ENCODE measurements at regions not wholly inside any gene's neighbourhood (a gene's known extent, or its start where the extent isn't known, plus 50 kb on each side); places are given as distances from the start of the nearest gene placed in this dataset.

DNA sequence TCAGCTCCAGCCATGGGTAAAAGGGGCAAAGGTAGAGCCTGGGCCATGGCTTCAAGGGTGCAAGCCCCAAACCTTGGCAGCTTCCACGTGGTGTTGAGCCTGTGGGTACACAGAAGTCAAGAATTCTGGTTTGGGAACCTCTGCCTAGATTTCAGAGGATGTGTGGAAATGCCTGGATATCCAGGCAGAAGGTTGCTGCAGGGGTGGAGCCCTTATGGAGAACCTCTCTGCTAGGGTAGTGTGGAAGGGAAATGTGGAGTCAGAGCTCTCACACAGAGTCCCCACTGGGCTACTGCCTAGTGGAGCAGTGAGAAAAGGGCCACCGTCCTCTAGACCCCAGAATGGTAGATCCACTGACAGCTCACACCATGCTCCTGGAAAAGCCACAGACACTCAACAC lies 117.1 kb downstream of the NREP start:
- no peak overlapping the region for H3K27ac Mint-ChIP-seq
- 58 to 72% methylated on average over 1 to 2 of the region's 2 CpGs for WGBS, 2 experiments (ENCODE audit: insufficient coverage in 1 of 2, insufficient read length in 1 of 2)
- H3K4me1 ChIP-seq (ENCODE audit: control insufficient read depth, insufficient read depth, low read length): no peaks in the 10 kb centered on the region
- H3K27me3 ChIP-seq (ENCODE audit: control insufficient read depth, insufficient read depth, low read length, poor library complexity, severe bottlenecking): no peaks in the 10 kb centered on the region
- no peak for DNase-seq
- no peak overlapping the region for H3K4me3 Mint-ChIP-seq
- H3K27ac ChIP-seq (ENCODE audit: low read depth, low read length): no peak overlapping the region
- no peak overlapping the region for H3K9ac ChIP-seq (ENCODE audit: extremely low read depth, low read length, poor library complexity, severe bottlenecking)
- H3K4me3 ChIP-seq (ENCODE audit: low read length): no peak overlapping the region
- H3K9me3 Mint-ChIP-seq: peaks cover 36% of the 10 kb centered on the region
- TF ChIP-seq, protein P1, sequence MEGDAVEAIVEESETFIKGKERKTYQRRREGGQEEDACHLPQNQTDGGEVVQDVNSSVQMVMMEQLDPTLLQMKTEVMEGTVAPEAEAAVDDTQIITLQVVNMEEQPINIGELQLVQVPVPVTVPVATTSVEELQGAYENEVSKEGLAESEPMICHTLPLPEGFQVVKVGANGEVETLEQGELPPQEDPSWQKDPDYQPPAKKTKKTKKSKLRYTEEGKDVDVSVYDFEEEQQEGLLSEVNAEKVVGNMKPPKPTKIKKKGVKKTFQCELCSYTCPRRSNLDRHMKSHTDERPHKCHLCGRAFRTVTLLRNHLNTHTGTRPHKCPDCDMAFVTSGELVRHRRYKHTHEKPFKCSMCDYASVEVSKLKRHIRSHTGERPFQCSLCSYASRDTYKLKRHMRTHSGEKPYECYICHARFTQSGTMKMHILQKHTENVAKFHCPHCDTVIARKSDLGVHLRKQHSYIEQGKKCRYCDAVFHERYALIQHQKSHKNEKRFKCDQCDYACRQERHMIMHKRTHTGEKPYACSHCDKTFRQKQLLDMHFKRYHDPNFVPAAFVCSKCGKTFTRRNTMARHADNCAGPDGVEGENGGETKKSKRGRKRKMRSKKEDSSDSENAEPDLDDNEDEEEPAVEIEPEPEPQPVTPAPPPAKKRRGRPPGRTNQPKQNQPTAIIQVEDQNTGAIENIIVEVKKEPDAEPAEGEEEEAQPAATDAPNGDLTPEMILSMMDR (conservative IDR thresholded peaks at IDR 0.05): no peak
- H3K4me1 Mint-ChIP-seq: peaks cover 4% of the 10 kb centered on the region
- H3K36me3 ChIP-seq (ENCODE audit: control insufficient read depth, insufficient read depth, low read length): no peaks in the 10 kb centered on the region
- H3K36me3 Mint-ChIP-seq (ENCODE audit: low read depth): no peaks in the 10 kb centered on the region
- H3K27me3 Mint-ChIP-seq (ENCODE audit: insufficient read depth): no peaks in the 10 kb centered on the region
- peaks cover 29% of the 10 kb centered on the region for H3K9me3 ChIP-seq (ENCODE audit: control insufficient read depth, low read length)

DNA sequence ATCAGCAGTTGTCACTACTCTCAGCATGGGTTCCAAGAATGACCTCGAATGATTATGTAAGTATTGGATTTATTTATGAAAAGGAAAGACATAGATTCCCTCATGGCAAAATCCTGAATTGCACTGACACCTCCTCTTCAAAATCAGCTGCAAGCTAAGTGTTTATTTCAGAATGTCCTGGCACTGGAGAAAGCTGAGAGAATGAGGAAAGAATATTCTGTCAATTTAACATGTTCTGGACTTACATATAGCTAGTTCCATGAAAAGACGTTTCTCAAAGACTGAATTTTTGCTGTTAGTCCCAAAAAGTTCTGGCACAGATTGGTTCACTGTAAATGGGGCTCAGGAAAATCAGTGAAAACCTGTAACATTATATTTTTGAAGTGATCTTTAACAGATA lies 120.3 kb downstream of the NREP start:
- no peak for DNase-seq
- no peaks in the 10 kb centered on the region for H3K36me3 Mint-ChIP-seq (ENCODE audit: low read depth)
- H3K4me3 ChIP-seq (ENCODE audit: low read length): no peak overlapping the region
- H3K36me3 ChIP-seq (ENCODE audit: control insufficient read depth, insufficient read depth, low read length): no peaks in the 10 kb centered on the region
- no peak overlapping the region for H3K27ac ChIP-seq (ENCODE audit: low read depth, low read length)
- H3K27me3 Mint-ChIP-seq (ENCODE audit: insufficient read depth): no peaks in the 10 kb centered on the region
- H3K4me1 Mint-ChIP-seq: no peaks in the 10 kb centered on the region
- H3K9me3 Mint-ChIP-seq: peaks cover 36% of the 10 kb centered on the region
- no peaks in the 10 kb centered on the region for H3K27me3 ChIP-seq (ENCODE audit: control insufficient read depth, insufficient read depth, low read length, poor library complexity, severe bottlenecking)
- peaks cover 29% of the 10 kb centered on the region for H3K9me3 ChIP-seq (ENCODE audit: control insufficient read depth, low read length)
- no peak overlapping the region for H3K27ac Mint-ChIP-seq
- no peak overlapping the region for H3K4me3 Mint-ChIP-seq
- WGBS, 2 experiments (ENCODE audit: insufficient coverage in 1 of 2, insufficient read length in 1 of 2): 84 to 92% methylated on average over 1 to 2 of the region's 2 CpGs
- no peaks in the 10 kb centered on the region for H3K4me1 ChIP-seq (ENCODE audit: control insufficient read depth, insufficient read depth, low read length)
- no peak overlapping the region for H3K9ac ChIP-seq (ENCODE audit: extremely low read depth, low read length, poor library complexity, severe bottlenecking)
- TF ChIP-seq, protein P1 (conservative IDR thresholded peaks at IDR 0.05): no peak

GRCh38 chr5:111635916-111636570 lies 121.0 kb downstream of the NREP start:
- H3K4me1 ChIP-seq (ENCODE audit: control insufficient read depth, insufficient read depth, low read length): no peaks in the 10 kb centered on the region
- TF ChIP-seq, protein P1 (conservative IDR thresholded peaks at IDR 0.05): no peak
- no peak overlapping the region for H3K4me3 ChIP-seq (ENCODE audit: low read length)
- H3K27me3 ChIP-seq (ENCODE audit: control insufficient read depth, insufficient read depth, low read length, poor library complexity, severe bottlenecking): no peaks in the 10 kb centered on the region
- DNase-seq: no peak
- Mint-ChIP-seq H3K36me3 (ENCODE audit: low read depth) (no peaks in the 10 kb centered on the region), H3K9me3 (peaks cover 33% of the 10 kb centered on the region), H3K4me3 (no peak overlapping the region), H3K4me1 (no peaks in the 10 kb centered on the region), H3K27ac (no peak overlapping the region), H3K27me3 (ENCODE audit: insufficient read depth) (no peaks in the 10 kb centered on the region)
- peaks cover 28% of the 10 kb centered on the region for H3K9me3 ChIP-seq (ENCODE audit: control insufficient read depth, low read length)
- H3K27ac ChIP-seq (ENCODE audit: low read depth, low read length): no peak overlapping the region
- no peak overlapping the region for H3K9ac ChIP-seq (ENCODE audit: extremely low read depth, low read length, poor library complexity, severe bottlenecking)
- no peaks in the 10 kb centered on the region for H3K36me3 ChIP-seq (ENCODE audit: control insufficient read depth, insufficient read depth, low read length)
- WGBS, 2 experiments (ENCODE audit: insufficient coverage in 1 of 2, insufficient read length in 1 of 2): 88 to 94% methylated on average over 3 of the region's 3 CpGs
